ENCODE measurements at regions not wholly inside any gene's neighbourhood (a gene's known extent, or its start where the extent isn't known, plus 50 kb on each side); places are given as distances from the start of the nearest gene placed in this dataset.

DNA sequence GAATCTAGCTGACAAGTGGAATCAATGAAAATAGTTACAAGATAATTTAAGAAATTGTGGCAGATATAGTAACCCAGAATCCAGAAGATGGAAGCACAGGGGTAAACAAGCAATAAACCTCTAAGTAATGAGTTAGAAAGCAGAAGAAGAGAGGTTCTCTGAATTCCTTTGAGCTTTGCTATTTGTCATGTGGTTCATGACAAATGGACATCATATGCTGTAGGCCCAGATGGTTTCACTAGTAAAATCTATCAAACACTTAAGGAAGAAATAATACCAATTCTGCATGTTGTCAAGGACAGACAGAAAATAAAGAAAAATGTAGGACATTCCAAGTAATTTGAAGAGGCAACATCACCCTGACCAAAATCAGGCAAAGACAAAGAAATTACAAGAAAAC, 480.8 kb upstream of the INTU start:
- Mint-ChIP-seq H3K4me3 (no peak overlapping the region), H3K27ac (no peak overlapping the region), H3K27me3 (no peaks in the 10 kb centered on the region), H3K4me1 (no peaks in the 10 kb centered on the region), H3K36me3 (no peaks in the 10 kb centered on the region), H3K9me3 (peaks cover 12% of the 10 kb centered on the region)

DNA sequence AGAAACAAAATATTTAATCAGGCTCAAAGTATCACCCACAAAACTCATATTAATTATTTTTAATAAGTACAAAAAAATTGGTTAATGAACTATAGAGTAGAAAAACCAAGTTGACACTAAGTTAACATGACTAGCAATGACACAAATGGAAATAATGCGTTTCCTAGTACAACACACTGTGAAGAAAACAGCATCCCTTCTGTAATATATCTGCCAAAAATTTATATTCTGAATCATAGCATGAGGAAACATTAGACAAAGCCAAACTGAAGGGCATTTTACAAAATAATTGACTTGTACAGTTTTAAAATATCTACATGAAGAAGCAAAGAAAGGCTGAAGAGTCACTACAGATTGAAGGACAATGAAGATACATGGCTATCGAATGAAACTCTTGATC, 477.6 kb upstream of the INTU start:
- no peaks in the 10 kb centered on the region for H3K27me3 Mint-ChIP-seq
- H3K9me3 Mint-ChIP-seq: no peaks in the 10 kb centered on the region
- no peak overlapping the region for H3K4me3 Mint-ChIP-seq
- no peaks in the 10 kb centered on the region for H3K4me1 Mint-ChIP-seq
- no peak overlapping the region for H3K27ac Mint-ChIP-seq
- no peaks in the 10 kb centered on the region for H3K36me3 Mint-ChIP-seq

- H3K36me3 Mint-ChIP-seq: no peaks in the 10 kb centered on the region
- no peak overlapping the region for H3K27ac Mint-ChIP-seq
- no peak overlapping the region for H3K4me3 Mint-ChIP-seq
- no peaks in the 10 kb centered on the region for H3K9me3 Mint-ChIP-seq
- H3K4me1 Mint-ChIP-seq: no peaks in the 10 kb centered on the region
- no peaks in the 10 kb centered on the region for H3K27me3 Mint-ChIP-seq
These were observed 477.2 kb upstream of the INTU start for GRCh38 chr4:127155555-127155954.

DNA sequence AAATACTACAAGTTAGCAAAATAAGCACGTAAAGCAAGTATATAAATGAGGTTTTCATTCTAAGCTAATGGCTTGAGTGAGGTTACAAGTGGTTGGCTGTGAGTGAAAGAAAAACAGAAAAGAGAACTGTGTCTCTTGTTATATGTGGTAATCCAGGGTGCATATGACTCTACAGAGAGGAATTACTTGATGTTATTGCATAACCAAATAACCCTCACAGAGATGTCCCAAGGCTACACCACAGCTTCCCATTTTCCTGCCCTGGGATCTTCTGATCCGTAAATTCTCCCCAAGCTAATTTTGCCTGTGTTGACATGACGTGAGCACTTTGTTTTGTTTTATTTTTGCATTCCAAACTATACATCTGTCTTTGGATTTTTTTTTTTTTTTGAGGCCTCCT, 470.0 kb upstream of the INTU start:
- no peak overlapping the region for H3K27ac Mint-ChIP-seq
- H3K4me1 Mint-ChIP-seq: no peaks in the 10 kb centered on the region
- no peak overlapping the region for H3K4me3 Mint-ChIP-seq
- peaks cover 10% of the 10 kb centered on the region for H3K9me3 Mint-ChIP-seq
- no peaks in the 10 kb centered on the region for H3K36me3 Mint-ChIP-seq
- no peaks in the 10 kb centered on the region for H3K27me3 Mint-ChIP-seq

- Mint-ChIP-seq H3K36me3 (no peaks in the 10 kb centered on the region), H3K4me3 (no peak overlapping the region), H3K27me3 (no peaks in the 10 kb centered on the region), H3K27ac (no peak overlapping the region), H3K9me3 (peaks cover 10% of the 10 kb centered on the region), H3K4me1 (no peaks in the 10 kb centered on the region)
These were observed 466.8 kb upstream of the INTU start for GRCh38 chr4:127165971-127166370.

GRCh38 chr4:127174201-127174600, 458.6 kb upstream of the INTU start:
- no peaks in the 10 kb centered on the region for H3K9me3 Mint-ChIP-seq
- H3K27me3 Mint-ChIP-seq: no peaks in the 10 kb centered on the region
- no peaks in the 10 kb centered on the region for H3K4me1 Mint-ChIP-seq
- no peaks in the 10 kb centered on the region for H3K36me3 Mint-ChIP-seq
- H3K4me3 Mint-ChIP-seq: no peak overlapping the region
- H3K27ac Mint-ChIP-seq: no peak overlapping the region

DNA sequence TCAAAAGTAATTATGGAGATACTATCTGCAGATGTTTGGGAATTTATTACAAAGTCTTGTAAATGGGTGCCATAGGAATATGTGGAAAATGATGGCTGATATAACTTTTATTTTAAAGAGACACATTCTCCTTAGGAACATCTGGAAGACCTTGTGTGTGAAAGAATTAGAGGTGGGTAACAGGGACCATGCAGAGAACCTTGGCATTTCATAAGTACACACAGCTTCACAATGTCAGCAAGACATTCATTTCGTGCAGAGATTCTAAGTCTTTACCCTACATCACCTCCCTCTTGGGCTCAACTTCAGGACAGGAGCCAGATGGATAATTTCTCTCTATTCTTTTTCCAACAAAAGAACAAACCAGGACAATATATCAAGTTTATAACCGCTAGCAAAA, 458.1 kb upstream of the INTU start:
- no peaks in the 10 kb centered on the region for H3K27me3 Mint-ChIP-seq
- no peak overlapping the region for H3K27ac Mint-ChIP-seq
- H3K4me1 Mint-ChIP-seq: no peaks in the 10 kb centered on the region
- H3K36me3 Mint-ChIP-seq: no peaks in the 10 kb centered on the region
- no peak overlapping the region for H3K4me3 Mint-ChIP-seq
- no peaks in the 10 kb centered on the region for H3K9me3 Mint-ChIP-seq

GRCh38 chr4:127179256-127180087, 453.3 kb upstream of the INTU start:
- Mint-ChIP-seq H3K27ac (no peak overlapping the region), H3K27me3 (no peaks in the 10 kb centered on the region), H3K36me3 (no peaks in the 10 kb centered on the region), H3K4me3 (no peak overlapping the region), H3K4me1 (no peaks in the 10 kb centered on the region), H3K9me3 (peaks cover 4% of the 10 kb centered on the region)

GRCh38 chr4:127181001-127181400, 451.8 kb upstream of the INTU start:
- Mint-ChIP-seq H3K9me3 (peaks cover 4% of the 10 kb centered on the region), H3K36me3 (no peaks in the 10 kb centered on the region), H3K4me1 (no peaks in the 10 kb centered on the region), H3K4me3 (no peak overlapping the region), H3K27me3 (no peaks in the 10 kb centered on the region), H3K27ac (no peak overlapping the region)

GRCh38 chr4:127182687-127183086, 450.1 kb upstream of the INTU start:
- no peak overlapping the region for H3K27ac Mint-ChIP-seq
- no peaks in the 10 kb centered on the region for H3K27me3 Mint-ChIP-seq
- H3K4me3 Mint-ChIP-seq: no peak overlapping the region
- peaks cover 4% of the 10 kb centered on the region for H3K9me3 Mint-ChIP-seq
- no peaks in the 10 kb centered on the region for H3K36me3 Mint-ChIP-seq
- H3K4me1 Mint-ChIP-seq: no peaks in the 10 kb centered on the region

- H3K4me1 Mint-ChIP-seq: no peaks in the 10 kb centered on the region
- H3K4me3 Mint-ChIP-seq: no peak overlapping the region
- no peak overlapping the region for H3K27ac Mint-ChIP-seq
- H3K27me3 Mint-ChIP-seq: no peaks in the 10 kb centered on the region
- H3K36me3 Mint-ChIP-seq: no peaks in the 10 kb centered on the region
- H3K9me3 Mint-ChIP-seq: peaks cover 5% of the 10 kb centered on the region
These were observed 443.9 kb upstream of the INTU start for GRCh38 chr4:127188847-127189246.

DNA sequence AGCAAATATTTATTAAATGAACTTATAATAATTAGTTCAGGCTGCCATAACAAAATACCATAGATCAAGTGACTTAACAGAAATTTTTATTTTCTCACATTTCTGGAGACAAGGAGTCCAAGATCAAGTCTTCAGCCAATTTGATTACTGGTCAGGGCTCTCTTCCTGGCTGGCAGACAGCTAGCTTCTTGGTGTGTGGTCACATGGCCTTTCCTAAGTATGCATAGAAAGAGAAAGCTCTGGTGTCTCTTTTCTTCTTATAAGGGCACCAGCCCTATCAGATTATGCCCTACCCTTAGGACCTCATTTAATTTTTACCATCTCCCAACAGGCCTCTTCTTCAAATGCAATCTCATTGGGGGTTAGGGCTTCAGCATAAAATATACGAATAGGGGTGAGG, 438.5 kb upstream of the INTU start:
- Mint-ChIP-seq H3K4me1 (no peaks in the 10 kb centered on the region), H3K9me3 (peaks cover 10% of the 10 kb centered on the region), H3K4me3 (no peak overlapping the region), H3K27ac (no peak overlapping the region), H3K36me3 (no peaks in the 10 kb centered on the region), H3K27me3 (no peaks in the 10 kb centered on the region)

DNA sequence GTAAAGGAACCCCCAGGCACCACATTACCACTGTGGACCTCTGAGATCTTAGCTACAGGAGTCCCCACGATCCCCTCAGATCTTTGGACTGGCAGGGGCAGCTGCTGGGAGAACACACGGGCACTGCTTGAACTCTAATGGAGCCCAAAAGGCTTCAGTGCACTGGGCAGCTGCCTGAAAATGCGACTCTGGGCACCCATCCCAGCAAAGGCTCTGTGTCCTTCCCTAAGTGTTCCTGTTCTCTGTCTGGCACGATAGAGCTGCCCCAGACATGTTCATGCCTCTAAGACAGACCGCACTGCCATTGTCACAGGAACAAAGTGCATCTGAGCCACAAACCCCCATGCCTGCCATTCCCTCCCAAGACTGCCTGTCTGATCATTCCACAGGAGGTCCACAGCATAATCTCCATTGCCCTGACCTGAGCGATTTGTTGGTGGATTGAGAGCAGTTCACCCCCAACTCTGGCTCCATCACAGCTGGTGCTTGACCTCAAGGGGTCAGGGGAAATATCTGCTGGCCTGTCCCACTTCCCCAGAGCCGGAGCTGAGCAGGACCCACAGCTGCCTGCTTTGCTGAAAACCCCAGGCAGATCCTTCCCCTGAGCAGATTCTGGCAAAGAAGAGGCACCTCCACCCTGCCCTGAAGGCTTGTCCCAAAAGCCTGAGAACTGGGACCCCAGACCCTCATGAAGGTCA, 436.0 kb upstream of the INTU start:
- Mint-ChIP-seq H3K4me3 (no peak overlapping the region), H3K36me3 (no peaks in the 10 kb centered on the region), H3K27me3 (no peaks in the 10 kb centered on the region), H3K9me3 (peaks cover 5% of the 10 kb centered on the region), H3K4me1 (no peaks in the 10 kb centered on the region), H3K27ac (no peak overlapping the region)

GRCh38 chr4:127203562-127204200, 429.1 kb upstream of the INTU start:
- H3K27ac Mint-ChIP-seq: no peak overlapping the region

GRCh38 chr4:127204322-127204721, 428.4 kb upstream of the INTU start:
- Mint-ChIP-seq H3K4me1 (no peaks in the 10 kb centered on the region), H3K9me3 (no peaks in the 10 kb centered on the region), H3K4me3 (no peak overlapping the region), H3K27me3 (no peaks in the 10 kb centered on the region), H3K36me3 (no peaks in the 10 kb centered on the region), H3K27ac (no peak overlapping the region)

More at GRCh38 chr4:127203562-127204200, 429.1 kb upstream of the INTU start:
- no peaks in the 10 kb centered on the region for H3K27me3 Mint-ChIP-seq
- H3K36me3 Mint-ChIP-seq: no peaks in the 10 kb centered on the region
- no peaks in the 10 kb centered on the region for H3K4me1 Mint-ChIP-seq
- peaks cover 5% of the 10 kb centered on the region for H3K9me3 Mint-ChIP-seq
- H3K4me3 Mint-ChIP-seq: no peak overlapping the region

GRCh38 chr4:127209580-127210095, 423.1 kb upstream of the INTU start:
- Mint-ChIP-seq H3K36me3 (no peaks in the 10 kb centered on the region), H3K4me3 (no peak overlapping the region), H3K27ac (no peak overlapping the region), H3K27me3 (no peaks in the 10 kb centered on the region), H3K9me3 (no peaks in the 10 kb centered on the region), H3K4me1 (no peaks in the 10 kb centered on the region)

Measured in activated naive CD4-positive, alpha-beta T cell treated with anti-CD3 and anti-CD28 coated beads, Interleukin-2, amount 50 U/mL, for 24 hours (primary cell).